Keratinocyte (primary cell): ENCODE measurements at regions not wholly inside any gene's neighbourhood (a gene's known extent, or its start where the extent isn't known, plus 50 kb on each side); places are given as distances from the start of the nearest gene placed in this dataset.

ENCODE experiments used
- DNase-seq: peaks from one replicate; pipeline ENCODE4 v3.0.0-alpha.2; 2011; ENCODE audit warnings: low read depth, missing footprints, low spot score
- FAIRE-seq: peaks from 2 replicates; lab custom pipeline; 2011; peaks lifted over from hg19 to GRCh38; lab: Jason Lieb, UNC
- H2AFZ ChIP-seq: 2 replicates; pipeline ENCODE4 v1.6.0; 2012; ENCODE audit warnings: low read length, control low read depth, inconsistent platforms; ENCODE audit not compliant: control insufficient read depth
- H3K27ac ChIP-seq: 2 replicates; pipeline ENCODE4 v1.5.1; 2011; ENCODE audit warnings: low read length; ENCODE audit not compliant: control insufficient read depth, insufficient read depth
- H3K27me3 ChIP-seq: 3 replicates; pipeline ENCODE4 v1.6.0; 2011; ENCODE audit warnings: low read length; ENCODE audit not compliant: control insufficient read depth, insufficient read depth; ENCODE audit errors: extremely low read depth
- H3K36me3 ChIP-seq, 2 experiments: 2 replicates in 1 of 2; 3 replicates in 1 of 2; pipeline ENCODE4 v1.5.1; 2011; ENCODE audit warnings: low read length in 2 of 2, mild to moderate bottlenecking in 1 of 2; ENCODE audit not compliant: control insufficient read depth in 2 of 2, insufficient read depth in 2 of 2; ENCODE audit errors: extremely low read depth in 1 of 2
- H3K4me1 ChIP-seq: 3 replicates; pipeline ENCODE4 v1.5.1; 2011; ENCODE audit warnings: low read length; ENCODE audit not compliant: control insufficient read depth, insufficient read depth; ENCODE audit errors: extremely low read depth
- H3K4me2 ChIP-seq: 3 replicates; pipeline ENCODE4 v1.6.0; 2011; ENCODE audit warnings: low read depth, low read length; ENCODE audit not compliant: control insufficient read depth, insufficient read depth; ENCODE audit errors: extremely low read depth
- H3K4me3 ChIP-seq, 3 experiments: fragments of 200-600 bp in 1 of 3; sonication (generic) in 1 of 3; 2 replicates in 2 of 3; 3 replicates in 1 of 3; pipeline ENCODE4 v1.5.1; 2011 to 2016; ENCODE audit warnings: low read length in 3 of 3, mild to moderate bottlenecking in 3 of 3, control low read depth in 2 of 3, inconsistent platforms in 1 of 3, low read depth in 1 of 3, mixed read lengths in 1 of 3, mixed run types in 1 of 3, moderate library complexity in 1 of 3; ENCODE audit not compliant: control insufficient read depth in 2 of 3, insufficient read depth in 2 of 3; ENCODE audit errors: extremely low read depth in 1 of 3
- H3K79me2 ChIP-seq: 2 replicates; pipeline ENCODE4 v1.6.0; 2012; ENCODE audit warnings: low read length; ENCODE audit not compliant: control insufficient read depth, insufficient read depth
- H3K9ac ChIP-seq: 3 replicates; pipeline ENCODE4 v1.6.0; 2011; ENCODE audit warnings: low read length; ENCODE audit not compliant: control insufficient read depth, insufficient read depth; ENCODE audit errors: extremely low read depth
- H3K9me1 ChIP-seq: 3 replicates; pipeline ENCODE4 v1.6.0; 2011; ENCODE audit warnings: low read length; ENCODE audit not compliant: control insufficient read depth, insufficient read depth; ENCODE audit errors: extremely low read depth
- H3K9me3 ChIP-seq: 2 replicates; pipeline ENCODE4 v1.5.1; 2012; ENCODE audit warnings: low read depth, low read length; ENCODE audit not compliant: control insufficient read depth
- H4K20me1 ChIP-seq: 3 replicates; pipeline ENCODE4 v1.6.0; 2011; ENCODE audit warnings: low read length; ENCODE audit not compliant: control insufficient read depth, insufficient read depth; ENCODE audit errors: extremely low read depth
- CTCF ChIP-seq, 3 experiments: IDR thresholded peaks in 1 of 3; conservative IDR thresholded peaks in 1 of 3; optimal IDR thresholded peaks in 1 of 3; 2 replicates in 2 of 3; 3 replicates in 1 of 3; pipeline versions ENCODE3 to v1.5.1; 2011; ENCODE audit warnings: low read length in 3 of 3, mild to moderate bottlenecking in 3 of 3, moderate library complexity in 2 of 3, control low read depth in 1 of 3, inconsistent platforms in 1 of 3; ENCODE audit not compliant: insufficient read depth in 2 of 3; ENCODE audit errors: extremely low read depth in 1 of 3
- EZH2 ChIP-seq: IDR thresholded peaks from one replicate; pipeline ENCODE4 v1.6.1; 2012; ENCODE audit warnings: inconsistent platforms, mild to moderate bottlenecking, low read length, moderate library complexity
- dilution Hi-C: fragments of 300-500 bp; cut with MboI; formaldehyde crosslinking; loops from one replicate; pipeline ENCODE4 v1.7.0; 2020; ENCODE audit warnings: low sequenced_read_pairs; ENCODE audit not compliant: extremely low pct_ligation_motif_present

GRCh38 chr12:130078852-130079251 lies 83.4 kb upstream of the FZD10 start:
- dilution Hi-C loops, result no loop called here
- Histone ChIP-seq H2AFZ (no peak overlapping the region), H3K4me3 (no peak overlapping the region), H3K4me1 (peaks cover 34% of the 10 kb centered on the region), H3K9me1 (no peaks in the 10 kb centered on the region), H3K79me2 (no peaks in the 10 kb centered on the region), H3K36me3 (no peaks in the 10 kb centered on the region), H4K20me1 (no peaks in the 10 kb centered on the region), H3K9me3 (no peaks in the 10 kb centered on the region), H3K9ac (no peak overlapping the region), H3K27ac (peak overlapping the region; percentile 85), H3K4me2 (no peak overlapping the region), H3K27me3 (no peaks in the 10 kb centered on the region)
- DNase-seq (no peak), FAIRE-seq (no peak)
- TF ChIP-seq EZH2 (no peak), CTCF (optimal IDR thresholded peaks at IDR 0.05 in 1 of 3, IDR thresholded peaks at IDR 0.05 in 1 of 3, conservative IDR thresholded peaks at IDR 0.05 in 1 of 3; ENCODE audit: extremely low read depth in 1 of 3, insufficient read depth in 2 of 3, low read length in 3 of 3) (no peak)

- Histone ChIP-seq H3K4me1 (peaks cover 30% of the 10 kb centered on the region), H3K9me3 (no peaks in the 10 kb centered on the region), H3K27ac (peak overlapping the region; percentile 85), H3K9me1 (no peaks in the 10 kb centered on the region), H3K36me3 (no peaks in the 10 kb centered on the region), H2AFZ (peak overlapping the region; percentile 79), H3K27me3 (no peaks in the 10 kb centered on the region), H4K20me1 (no peaks in the 10 kb centered on the region), H3K4me2 (peak overlapping the region; percentile 80), H3K9ac (peak overlapping the region; percentile 67), H3K4me3 (peak overlapping the region in 1 of 3 experiments; percentile 19), H3K79me2 (no peaks in the 10 kb centered on the region)
- TF ChIP-seq EZH2 (no peak), CTCF (optimal IDR thresholded peaks at IDR 0.05 in 1 of 3, IDR thresholded peaks at IDR 0.05 in 1 of 3, conservative IDR thresholded peaks at IDR 0.05 in 1 of 3; ENCODE audit: extremely low read depth in 1 of 3, insufficient read depth in 2 of 3, low read length in 3 of 3) (no peak)
- peak; percentile 72 for FAIRE-seq
- no peak for DNase-seq
- dilution Hi-C loops, result no loop called here
Observed at GRCh38 chr12:130079279-130079678, 83.0 kb upstream of the FZD10 start.
